Stimulated activated CD4-positive, alpha-beta T cell treated with anti-CD3 and anti-CD28 coated beads, Interleukin-12 subunit alpha, Interleukin-12 subunit beta, amount 100 ng/mL, for 4 hours (primary cell): ENCODE measurements at regions not wholly inside any gene's neighbourhood (a gene's known extent, or its start where the extent isn't known, plus 50 kb on each side); places are given as distances from the start of the nearest gene placed in this dataset.
"Not testable (repeated sequence)": the region's sequence is repeated elsewhere in the genome, so short reads cannot be mapped to it uniquely, and the experiment has no call there.

Experiments used
- DNase-seq: peaks from one replicate; pipeline ENCODE4 v3.0.0-alpha.2; 2020

GRCh38 chr9:21533597-21533996 lies 51.5 kb upstream of the IFNE start:
- DNase-seq: no peak

GRCh38 chr9:21535396-21535795 lies 53.3 kb upstream of the IFNE start:
- no peak for DNase-seq

DNA sequence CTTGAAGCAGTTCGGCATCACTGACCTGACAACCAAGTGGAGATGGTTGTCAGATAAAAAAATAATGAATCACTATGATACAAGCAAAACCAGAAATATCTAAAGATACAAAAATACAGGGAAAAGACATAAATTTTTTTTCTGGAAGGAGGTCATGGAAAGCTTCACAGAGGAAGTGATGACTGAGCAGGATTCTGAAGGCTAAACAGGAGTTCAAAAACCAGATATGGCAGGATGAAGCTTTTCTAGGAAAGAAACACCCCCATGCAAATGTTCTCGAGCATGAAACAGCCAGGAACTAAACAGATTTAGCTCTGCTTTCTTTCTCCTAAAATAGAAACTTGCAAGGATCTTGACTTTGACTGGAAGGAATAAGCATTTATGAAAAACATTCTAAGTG lies 60.7 kb upstream of the IFNE start:
- no peak for DNase-seq

GRCh38 chr9:21543187-21543586 lies 61.1 kb upstream of the IFNE start:
- DNase-seq: no peak

- DNase-seq: not testable (repeated sequence)
Observed at GRCh38 chr9:21543816-21544215, 61.7 kb upstream of the IFNE start.

DNA sequence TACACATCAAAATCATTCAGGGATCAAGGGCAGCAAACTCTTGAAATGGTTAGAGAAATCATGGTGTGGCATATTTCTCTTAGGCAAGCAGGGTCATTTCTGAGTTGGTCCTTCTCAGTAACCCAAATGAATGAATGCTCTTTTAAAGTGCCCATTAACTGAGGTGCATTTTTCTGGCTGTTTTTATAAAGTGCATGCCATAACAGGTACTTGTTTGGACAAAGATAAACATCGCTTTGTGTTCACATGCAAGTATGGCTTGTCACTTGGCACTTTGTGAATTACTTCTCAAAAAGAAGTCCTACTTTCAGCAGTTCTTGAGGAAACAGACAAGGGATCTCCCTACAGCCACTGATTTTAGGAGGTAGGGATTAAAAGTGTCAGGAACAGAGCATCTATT lies 64.8 kb upstream of the IFNE start:
- DNase-seq: no peak

- no peak for DNase-seq
Observed at GRCh38 chr9:21549251-21549765, 67.2 kb upstream of the IFNE start.

GRCh38 chr9:21549890-21550289 lies 67.8 kb upstream of the IFNE start:
- no peak for DNase-seq

- DNase-seq: no peak
Observed at GRCh38 chr9:21550392-21550791, 68.3 kb upstream of the IFNE start.

GRCh38 chr9:21551401-21551800 lies 69.3 kb upstream of the IFNE start:
- no peak for DNase-seq

- DNase-seq: no peak
Observed at GRCh38 chr9:21552244-21553170, 70.4 kb upstream of the IFNE start.

GRCh38 chr9:21553441-21553840 lies 71.3 kb upstream of the IFNE start:
- no peak for DNase-seq

- DNase-seq: no peak
Observed at GRCh38 chr9:21554813-21555212, 72.7 kb upstream of the IFNE start.

GRCh38 chr9:21555911-21556310 lies 73.8 kb upstream of the IFNE start:
- no peak for DNase-seq

DNA sequence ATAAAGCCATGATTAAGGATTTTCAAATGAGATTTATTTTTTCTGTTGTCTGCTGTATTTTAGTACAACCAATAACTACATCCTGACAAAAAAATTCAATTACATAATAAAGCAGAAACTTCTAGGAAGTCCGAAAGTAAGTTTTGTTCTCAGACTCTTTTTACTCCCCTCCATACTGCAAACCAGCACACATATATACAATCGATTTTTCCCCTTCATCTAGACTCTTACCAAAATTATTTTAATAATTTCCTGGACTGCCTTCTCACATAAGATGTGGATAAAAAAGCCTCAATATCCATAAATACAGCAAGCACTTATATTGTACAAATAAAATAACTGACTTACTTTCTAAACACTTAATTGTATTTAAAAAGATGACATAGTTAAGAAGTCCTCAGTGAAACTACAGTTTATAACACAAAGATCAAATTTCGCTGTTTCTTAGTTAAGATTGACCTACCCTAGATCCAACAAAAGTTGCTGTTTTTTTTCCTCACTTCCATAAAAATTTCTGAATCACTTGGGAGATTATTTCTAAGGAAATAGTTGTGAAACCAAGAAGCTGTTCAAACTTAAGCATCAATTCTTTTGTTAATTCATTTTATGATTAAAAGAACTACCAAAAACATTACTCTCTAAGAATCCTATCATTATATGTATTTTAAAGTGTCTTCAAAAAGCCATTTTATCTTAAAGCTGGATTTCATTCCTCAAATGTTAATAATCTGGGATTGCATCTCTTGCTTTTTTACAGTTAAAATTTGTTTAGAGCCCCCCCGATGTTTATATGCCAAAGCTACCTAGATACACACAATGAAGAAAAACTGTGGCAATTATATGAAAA lies 74.7 kb upstream of the IFNE start:
- no peak for DNase-seq

DNA sequence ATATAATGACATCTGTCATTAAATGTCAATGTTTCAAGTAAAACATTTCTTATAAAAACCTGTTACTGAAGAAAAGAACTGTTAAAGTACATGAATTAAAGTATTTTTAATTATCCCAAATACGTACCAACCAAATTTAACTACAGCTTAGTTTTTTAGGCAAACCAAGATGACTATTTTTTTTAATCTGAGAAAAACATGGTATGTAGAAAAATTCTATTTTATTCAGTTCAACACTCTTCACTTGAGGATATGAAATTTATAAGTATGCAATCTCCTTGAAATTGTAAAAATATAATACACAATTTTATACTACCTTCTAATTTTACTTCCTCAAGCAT lies 75.3 kb upstream of the IFNE start:
- DNase-seq: no peak

DNA sequence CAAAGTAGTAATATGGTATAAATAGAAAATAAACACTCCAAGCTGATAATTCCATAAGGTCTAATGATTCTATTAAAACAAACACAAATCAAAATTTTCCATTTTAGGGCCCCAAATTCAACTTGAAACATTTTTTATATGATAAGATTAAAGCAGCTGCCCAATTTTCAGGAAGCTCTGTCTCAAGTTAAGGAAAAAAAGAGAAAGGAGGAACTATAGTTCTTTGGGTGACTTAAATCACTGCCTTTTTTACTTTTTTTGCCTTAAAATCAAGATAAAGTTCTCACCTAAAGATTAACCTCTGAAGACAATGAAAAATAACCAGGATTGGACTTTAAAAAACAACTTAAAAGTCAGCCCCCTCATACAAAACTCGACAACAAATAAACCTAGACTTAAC lies 76.0 kb upstream of the IFNE start:
- no peak for DNase-seq

- peak; percentile 7 for DNase-seq
Observed at GRCh38 chr9:21558615-21559401, 76.7 kb upstream of the IFNE start.

- DNase-seq: peak; percentile 52
Observed at GRCh38 chr9:21559402-21560280, 77.5 kb upstream of the IFNE start.

DNA sequence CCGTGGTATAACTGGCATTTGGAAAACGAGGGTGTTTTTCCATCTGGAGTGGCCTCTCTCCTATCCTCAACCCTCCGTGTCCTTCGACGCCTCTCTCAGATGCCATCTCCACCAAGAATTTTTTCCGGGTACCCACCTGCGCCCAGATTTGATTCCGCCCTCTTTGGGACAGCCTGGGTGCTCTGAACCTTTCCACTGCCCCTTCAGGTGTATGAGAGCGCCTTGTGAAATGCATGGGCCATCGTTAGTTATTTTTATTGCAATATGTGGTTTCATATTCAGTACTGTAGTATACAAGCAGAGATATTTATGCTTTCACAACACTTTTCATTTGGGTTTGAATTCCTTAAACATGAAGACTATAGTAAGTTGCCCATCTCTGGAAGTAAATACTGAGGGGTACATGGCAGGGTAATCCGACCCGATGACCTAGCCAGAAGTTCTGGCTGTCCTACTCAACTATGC lies 78.2 kb upstream of the IFNE start:
- no peak for DNase-seq

DNA sequence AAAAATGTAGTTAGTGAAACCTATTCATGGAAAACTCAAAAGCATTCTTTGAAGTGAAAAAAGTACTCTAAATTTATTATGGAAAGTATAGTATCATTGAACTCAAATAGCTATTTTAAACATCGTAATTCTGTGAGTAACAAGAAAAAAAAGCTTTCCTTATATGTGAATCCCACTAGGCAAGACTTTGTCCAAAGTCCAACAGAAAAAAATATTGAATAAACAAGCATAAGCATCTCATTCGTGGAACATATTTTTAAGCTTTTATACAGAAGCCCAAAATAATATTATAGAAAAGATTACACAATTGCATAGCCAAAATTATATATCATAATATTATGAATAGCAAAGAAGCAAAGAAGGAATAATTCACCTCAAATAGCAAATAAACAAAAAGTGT lies 79.4 kb upstream of the IFNE start:
- no peak for DNase-seq

DNA sequence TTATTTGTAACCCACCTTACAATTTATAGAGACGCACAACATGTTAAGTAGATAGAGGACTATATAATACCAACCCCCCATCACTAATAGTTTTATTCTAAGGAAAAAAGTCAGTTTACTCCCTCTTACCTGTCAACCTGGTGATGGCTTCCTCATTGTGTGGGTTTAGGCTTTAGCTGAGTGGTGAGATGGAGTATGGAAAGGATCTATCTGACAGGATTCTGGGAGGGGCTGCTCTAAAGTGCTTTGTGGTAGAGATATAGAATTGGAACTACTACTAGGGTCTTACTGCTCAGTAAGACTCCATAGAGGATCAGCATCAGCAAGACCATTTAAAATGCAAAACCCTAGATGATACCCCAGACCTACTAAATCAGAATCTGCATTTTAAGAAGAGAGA lies 82.1 kb upstream of the IFNE start:
- no peak for DNase-seq
